GM21528 (cell line): ENCODE measurements at regions not wholly inside any gene's neighbourhood (a gene's known extent, or its start where the extent isn't known, plus 50 kb on each side); places are given as distances from the start of the nearest gene placed in this dataset.

Experiments
- ATAC-seq: cut with Tn5 transposase; IDR thresholded peaks from one replicate; pipeline ENCODE4 v1.9.1; 2021; ENCODE audit warnings: mild to moderate bottlenecking, moderate library complexity; ENCODE audit not compliant: unreplicated experiment, low FRiP score

DNA sequence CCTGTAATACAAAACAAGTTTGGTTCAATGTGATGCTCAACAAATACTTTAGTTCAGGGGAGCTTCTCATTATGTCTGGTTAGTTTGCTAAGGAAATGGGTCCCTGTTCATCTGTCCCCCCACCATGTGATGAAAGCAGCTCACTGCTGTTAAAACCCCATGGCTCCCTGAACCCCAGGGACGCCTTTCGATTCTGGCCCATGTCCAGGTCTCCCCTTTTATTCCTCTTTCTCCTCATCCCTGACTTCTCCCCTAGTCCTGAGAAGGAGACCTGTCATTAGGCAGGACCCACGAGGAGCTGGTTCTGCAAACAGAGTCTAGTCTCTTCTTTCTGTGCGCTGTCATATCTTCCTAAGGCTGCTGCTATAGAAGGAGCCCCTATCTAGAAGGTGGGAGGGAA is 213.3 kb upstream of the OSR1 start:
- no peak for ATAC-seq

DNA sequence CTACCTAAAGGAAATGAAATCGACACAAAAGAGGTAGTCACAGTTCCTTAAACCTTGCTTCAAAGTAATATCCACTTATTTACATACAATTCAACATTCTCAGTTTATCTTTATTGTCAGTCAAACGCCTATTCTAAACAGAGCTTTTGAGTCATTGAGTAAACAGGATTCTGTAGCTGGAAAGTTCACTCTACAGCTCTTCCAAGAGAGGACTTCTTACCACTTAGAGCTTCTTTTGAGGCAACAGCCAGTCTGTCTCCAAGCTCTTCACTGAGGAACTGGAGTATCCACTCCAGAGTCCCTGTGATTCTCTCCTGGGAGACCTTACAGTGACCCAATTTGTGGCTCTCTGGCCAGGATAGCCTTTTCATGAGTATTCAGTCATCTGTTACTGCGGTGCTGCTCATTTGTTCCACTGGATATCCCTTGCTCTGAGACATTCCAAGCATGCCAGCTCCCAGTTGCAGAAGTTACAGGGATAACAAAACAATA is 210.9 kb upstream of the OSR1 start:
- ATAC-seq, result no peak

DNA sequence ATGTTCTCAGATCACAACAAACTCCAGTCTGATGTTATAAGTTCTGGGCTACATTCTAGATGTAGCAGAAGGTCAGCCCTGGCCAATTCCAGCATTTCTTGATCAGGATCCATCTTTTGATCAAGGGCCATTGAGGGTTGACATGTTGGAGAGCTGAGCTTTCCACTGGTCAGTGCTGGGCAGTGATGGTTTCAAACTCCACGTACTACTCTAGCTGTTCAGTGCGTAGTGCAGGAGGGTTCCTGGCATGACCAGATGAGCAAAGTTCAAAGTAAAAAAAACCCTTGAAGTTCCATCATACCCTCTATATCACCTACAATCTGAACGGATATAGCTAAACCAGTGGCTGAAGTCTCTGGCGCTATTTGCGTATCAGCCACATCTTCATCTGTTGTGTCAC is 210.4 kb upstream of the OSR1 start:
- no peak for ATAC-seq

DNA sequence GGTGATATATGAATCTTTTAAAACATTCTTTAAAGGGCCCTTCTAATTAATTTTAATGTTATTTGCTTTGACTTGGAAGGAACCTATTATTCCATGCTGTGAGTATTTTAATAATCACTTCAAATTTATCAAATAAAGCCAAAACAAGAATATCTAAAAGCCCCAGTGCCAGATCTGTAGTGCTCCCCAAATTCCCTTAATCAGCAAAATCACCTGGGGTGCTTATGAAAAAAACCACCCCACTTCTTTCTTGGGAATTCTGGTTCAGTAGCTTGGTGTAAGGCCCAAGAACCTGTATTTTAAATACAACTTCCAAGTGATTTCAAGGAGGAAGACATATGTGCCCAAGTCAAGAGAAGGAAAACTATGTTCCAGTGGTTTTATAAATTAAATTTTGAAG is 202.4 kb upstream of the OSR1 start:
- no peak for ATAC-seq

DNA sequence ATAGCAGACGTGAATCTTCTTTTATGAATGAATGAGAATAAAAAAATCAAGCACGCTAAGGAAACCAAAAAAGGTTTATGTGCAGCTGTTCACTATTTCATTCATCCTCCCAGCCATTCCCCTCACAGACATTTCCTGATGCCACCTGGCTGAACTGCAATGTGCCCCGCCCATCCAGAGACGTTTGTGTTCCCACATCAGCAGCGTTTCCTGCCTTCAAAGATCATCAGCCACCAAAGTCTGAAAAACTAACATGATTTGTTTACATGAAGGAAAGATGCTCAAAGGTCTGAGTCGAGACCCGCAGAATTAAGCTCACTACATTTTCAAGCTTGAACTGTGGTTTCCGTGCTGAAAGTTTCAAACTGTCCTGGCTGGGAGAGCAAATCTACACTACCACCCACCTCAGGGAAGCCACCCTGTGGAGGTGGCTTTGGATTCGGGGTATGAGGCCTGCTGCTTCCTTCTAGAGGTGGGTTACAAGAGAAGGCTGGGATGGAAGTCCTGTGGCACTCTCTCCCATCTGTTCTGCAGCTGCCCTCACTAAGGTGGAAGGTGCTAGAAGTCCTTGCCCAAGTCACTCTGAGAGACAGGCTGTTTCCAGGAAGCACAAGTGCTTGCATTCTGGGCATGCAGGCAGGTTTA is 201.3 kb upstream of the OSR1 start:
- no peak for ATAC-seq

DNA sequence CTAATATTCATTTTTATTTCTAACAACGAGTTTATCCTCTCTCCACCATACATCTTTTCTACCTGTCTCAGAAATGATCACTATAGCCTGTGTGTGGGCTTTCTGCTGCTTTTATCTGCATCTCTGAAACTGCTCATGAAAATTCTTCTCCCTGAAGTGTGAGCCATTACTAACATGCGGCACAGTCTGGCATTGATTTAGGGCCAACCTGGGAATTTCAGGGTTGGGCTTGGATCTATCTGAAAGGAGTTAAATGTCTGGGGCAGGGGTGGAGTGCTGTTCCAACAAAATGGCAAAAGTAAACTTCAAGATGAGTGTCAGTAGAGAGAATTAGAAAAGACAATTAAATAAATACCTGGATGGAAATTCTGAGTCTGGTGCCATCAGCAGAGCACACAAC is 198.2 kb upstream of the OSR1 start:
- ATAC-seq, result no peak

DNA sequence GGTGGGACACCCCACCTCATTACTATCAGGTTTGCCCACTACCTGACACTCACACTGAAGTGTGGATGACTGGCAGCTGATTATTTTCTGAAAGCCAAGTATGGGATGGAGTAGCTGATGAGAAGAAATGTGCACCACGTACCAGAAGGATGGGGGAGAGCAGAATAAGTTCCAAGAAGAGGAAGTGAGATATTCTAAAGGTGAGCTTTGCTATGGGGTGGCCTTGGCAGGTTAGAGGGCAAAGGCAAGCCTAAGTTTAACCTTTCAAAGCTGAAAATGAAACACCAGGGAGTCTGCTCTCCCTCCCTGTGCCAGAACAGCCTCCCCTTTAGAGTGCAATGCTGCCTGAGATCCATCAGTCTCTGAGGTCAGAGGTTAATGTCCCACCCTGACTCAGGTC is 196.1 kb upstream of the OSR1 start:
- peak; percentile 70 for ATAC-seq

DNA sequence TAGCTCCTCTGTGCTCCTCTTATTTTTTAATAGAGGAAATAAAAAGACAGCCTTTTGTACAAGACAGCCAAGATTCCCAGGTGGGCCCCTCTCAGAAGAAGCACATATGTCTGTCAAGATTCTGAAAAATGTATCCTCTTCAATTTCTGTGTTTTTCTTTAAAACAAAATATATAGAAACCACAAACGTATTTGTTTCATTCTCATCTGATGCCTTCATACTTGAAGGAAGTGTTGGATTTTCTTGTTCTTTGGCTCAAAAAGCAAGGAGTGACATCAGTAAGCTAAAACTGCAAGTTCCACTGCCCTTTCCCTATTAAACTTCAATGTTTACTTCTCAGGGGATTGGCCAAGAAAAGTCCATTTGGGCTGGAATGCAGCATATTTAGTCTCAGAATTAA is 193.8 kb upstream of the OSR1 start:
- no peak for ATAC-seq

DNA sequence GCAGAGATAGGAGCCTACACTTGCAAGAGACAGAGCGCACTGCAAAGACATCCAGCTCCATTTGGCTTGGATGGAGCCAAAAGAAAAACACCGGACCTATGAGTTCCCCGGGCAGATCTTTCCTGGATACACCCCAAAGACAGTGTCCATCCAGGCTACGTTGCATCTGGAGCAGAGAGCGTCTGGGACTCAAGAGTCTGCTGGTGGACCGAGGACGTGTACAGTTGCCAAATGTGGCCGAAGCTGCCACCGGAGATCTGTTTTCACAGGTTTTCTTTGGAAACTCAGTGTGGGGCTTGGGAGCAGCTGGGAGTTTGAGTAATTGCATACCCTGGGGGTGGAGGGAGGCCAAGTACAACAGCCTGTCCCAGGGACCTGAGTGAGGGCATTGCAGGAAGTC is 192.3 kb upstream of the OSR1 start:
- ATAC-seq, result no peak

DNA sequence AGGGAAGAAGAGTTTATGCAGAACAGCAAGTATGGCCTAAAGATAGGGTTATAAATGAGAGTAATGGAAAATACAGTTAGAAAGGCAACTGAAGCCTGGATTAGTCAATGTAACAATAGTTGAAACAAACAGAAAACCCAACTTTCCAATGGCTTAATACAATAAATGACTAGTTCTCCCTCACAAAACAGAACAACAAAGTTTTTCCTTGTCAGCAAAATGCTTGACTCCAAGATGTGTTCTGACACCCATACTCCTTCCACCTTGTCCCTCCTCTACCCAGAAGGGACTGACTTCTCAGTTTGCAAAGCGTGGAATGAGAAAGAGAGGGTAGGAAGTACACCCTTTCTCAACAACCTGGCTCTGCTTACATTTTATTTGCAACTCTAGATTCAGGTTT is 191.4 kb upstream of the OSR1 start:
- no peak for ATAC-seq

DNA sequence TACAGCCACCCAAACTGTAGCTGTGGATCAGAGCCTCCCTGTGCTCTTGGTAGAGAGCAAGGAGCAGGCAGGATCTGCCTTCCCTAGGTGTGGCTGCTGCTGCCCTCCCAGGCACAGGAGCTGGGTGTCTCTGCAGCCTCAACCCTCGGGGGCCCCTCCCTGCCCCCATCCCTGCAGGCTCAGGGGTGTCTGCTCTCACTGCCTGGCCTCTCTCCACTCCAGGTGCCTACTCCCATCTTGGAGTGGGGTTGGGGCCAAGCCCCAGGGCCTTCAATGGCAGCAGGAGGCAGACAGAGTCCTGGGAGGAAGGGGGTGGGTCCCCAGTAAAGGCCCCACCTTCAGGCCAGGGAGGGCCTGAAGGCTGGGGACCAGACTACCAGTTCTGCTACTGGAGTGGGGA is 189.7 kb upstream of the OSR1 start:
- no peak for ATAC-seq

DNA sequence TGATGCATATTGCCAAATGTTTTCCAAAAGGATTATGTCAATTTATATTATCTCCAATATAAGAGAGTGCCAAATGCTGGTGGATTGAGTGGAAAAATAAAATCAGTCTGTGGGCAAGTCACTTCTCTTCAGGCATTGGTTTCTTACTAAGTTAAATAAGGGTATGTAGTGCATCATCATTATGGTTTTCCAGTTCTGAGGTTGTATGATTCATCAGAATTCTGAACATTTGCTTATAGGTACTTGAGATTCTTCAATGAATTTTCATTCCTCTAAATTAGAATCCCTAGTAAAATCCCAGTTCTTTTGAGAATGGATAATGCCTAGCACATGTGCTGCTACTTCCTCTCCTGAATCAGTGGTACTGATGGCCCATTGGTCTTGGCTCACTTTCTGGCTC is 188.9 kb upstream of the OSR1 start:
- no peak for ATAC-seq

DNA sequence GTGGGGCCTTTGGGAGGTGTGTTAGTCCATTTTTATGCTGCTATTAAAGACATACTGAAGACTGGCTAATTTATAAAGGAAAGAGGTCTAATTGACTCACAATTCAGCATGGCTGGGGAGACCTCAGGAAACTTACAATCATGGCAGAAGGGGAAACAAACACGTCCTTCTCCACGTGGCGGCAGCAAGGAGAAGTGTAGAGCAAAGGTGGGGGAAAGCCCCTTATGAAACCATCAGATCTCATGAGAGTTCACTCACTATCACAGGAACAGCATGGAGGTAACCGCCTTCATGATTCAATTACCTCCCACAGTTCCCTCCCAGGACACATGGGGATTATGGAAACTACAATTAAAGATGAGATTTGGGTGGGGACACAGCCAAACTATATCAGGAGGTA is 187.1 kb upstream of the OSR1 start:
- no peak for ATAC-seq

DNA sequence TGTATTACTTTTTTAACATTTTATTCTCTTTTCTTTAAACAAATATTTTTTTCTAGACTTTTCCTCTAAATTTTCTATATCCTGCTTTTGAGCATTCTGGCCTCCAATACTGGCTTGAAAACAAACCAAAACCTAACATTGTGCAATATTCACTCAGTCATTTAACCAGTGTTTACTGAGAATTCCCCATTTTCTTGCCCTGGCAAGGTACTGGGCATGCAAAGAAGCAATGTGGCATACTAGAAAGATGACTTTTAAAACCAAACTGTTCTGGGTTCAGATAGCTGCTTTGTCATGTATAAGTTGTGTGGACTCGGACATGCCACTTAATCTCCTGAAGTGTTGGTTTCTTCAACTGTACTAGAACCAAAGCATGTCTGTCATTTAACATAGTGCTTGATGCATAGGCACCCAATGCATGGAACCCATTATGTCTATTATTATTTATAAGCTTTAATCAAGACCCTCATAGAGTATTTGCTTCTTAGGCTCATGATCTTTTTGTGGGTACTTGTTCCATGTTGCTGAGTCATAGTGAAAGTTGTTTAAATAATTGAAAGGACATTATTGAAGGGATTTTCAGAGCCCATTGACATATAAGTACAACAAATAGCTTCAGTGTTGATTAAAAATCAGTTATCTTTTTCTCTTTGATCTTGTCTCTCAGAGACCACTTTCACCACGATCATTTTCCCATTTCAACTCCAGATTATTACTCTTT is 185.4 kb upstream of the OSR1 start:
- no peak for ATAC-seq

DNA sequence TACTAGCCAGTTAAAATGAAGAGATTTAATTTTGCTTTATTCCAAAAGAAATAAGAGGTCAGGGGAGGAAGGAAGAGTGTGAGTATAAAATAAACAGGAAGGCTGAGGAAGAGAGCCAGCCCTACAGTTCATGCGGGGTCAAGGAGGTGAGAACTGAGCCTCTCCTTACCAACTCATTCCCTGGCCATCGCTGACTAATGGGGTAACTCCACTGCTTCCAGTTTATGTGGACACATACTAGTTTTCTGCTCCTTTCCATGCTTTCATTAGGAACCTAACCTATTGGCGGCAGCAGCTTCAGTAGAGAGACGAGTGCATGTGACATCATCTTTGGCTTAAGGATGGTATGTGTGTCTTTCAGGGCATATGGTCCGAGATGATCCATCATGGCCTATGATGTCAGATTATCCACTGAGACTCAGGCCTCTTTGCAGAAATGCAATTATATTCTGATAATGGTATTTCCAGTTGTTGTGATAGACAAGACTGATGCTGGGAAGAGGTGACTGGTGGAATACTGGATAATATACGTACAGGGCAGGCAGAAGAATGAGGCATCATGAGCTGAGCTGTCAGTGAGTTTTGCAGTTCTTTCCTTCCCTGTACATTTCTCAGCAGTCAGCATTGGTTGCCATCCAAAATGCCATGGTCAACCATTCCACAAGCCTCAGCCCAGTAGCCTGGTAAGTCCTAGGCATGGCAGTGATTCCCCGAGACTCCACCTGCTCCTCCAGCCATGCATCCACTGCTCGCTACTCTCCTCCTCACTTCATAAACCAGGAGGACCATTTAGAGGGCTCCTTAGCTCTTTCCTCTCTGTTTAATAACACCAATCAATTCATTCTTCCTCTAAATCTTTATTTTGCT is 184.6 kb upstream of the OSR1 start:
- no peak for ATAC-seq

DNA sequence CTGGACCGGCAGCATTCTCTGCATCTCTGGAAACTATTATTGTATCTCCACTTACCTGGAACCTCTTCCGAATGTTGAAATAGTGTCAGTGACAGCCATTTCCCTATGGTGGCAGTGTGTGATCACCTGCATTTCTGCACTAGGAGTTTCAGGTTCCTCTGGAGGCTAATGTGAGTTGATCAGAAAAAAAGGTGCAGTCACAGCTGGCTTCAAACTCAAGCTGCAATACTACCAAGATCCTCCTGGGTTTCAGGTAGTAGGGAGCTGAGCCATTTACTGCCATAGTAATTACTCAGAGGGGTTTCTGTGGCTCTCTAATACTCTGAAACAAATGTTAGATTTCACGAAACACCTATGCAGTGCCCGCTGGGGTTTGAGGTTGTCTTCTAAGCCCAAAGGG is 183.5 kb upstream of the OSR1 start:
- ATAC-seq, result no peak

DNA sequence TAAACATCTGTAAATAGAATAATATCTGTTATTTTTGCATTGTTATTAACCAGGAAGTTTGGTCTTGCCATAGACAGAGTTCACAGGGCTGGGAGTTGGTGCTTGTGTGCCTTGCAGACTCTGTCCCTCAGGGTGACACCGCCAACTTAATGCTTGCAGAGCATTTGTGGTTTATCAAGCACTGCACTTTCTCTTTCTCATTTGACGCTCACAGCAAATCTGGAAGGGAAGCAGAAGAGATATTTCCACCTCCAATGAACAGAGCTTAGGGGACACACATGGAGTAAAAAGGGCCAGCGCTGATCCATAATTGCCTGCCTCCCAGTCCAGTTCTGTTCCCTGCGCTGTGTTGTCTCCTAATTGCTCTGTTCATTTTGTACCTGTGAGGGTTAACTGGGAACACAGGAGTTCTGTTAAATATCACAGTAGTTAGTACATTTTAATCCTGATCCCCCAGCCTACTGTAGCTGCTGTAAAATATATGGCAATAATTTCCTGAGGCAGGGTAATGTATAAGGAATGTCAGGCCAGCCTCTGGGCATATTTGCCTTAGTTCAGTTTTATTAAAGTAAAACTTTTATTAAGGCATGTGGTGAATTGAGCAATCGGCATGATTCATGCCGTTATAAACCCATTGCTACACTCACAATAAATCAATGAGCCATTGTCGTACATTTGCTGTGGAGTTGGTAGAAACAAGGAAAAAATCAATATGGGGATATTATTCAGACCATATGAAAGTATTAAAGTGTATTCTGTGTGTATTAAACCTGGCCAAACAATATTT is 182.5 kb upstream of the OSR1 start:
- no peak for ATAC-seq

DNA sequence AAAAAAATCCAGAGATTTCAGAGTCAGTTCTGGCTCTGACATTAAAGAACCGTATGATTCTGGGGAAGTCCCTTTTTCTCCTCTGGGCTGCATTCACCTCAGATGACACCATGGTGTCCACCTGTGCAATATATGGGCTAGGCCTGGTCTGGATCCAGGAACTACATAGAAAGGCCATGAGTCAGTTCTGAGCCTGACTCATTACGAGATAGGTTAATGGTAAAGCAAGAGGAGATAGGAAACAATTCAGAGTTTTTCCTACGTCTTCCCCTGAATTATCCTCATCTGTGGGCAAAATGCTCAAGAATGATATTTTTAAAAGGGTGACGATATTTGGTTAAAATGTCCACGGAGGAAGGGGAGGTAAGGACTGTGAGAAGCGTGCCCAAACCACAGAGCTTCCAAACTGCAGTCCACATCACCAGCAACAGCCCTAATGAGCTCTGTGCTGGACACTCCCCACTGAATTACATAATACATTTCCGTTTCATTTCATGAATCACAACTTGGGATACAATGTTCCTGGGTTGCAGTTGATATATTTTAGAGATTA is 180.1 kb upstream of the OSR1 start:
- no peak for ATAC-seq

DNA sequence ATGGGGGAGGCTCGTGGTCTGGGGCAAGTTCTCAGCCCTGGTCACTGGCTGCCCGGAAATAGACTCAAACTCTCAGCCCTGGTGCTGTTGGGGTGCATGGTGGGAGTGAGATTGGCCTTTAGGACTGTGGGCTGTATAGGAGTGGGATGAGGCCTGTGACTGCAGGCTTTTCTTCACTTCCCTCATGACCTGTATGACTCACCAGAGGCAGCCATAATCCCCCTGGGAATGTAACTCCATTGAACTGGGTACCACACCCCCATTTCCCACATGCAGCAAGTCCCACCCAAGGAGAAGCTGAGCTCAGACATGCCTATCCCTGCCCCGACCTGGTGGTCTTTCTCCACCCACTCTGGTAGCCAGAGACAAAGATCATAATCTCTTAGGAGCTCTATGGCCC is 177.7 kb upstream of the OSR1 start:
- no peak for ATAC-seq

DNA sequence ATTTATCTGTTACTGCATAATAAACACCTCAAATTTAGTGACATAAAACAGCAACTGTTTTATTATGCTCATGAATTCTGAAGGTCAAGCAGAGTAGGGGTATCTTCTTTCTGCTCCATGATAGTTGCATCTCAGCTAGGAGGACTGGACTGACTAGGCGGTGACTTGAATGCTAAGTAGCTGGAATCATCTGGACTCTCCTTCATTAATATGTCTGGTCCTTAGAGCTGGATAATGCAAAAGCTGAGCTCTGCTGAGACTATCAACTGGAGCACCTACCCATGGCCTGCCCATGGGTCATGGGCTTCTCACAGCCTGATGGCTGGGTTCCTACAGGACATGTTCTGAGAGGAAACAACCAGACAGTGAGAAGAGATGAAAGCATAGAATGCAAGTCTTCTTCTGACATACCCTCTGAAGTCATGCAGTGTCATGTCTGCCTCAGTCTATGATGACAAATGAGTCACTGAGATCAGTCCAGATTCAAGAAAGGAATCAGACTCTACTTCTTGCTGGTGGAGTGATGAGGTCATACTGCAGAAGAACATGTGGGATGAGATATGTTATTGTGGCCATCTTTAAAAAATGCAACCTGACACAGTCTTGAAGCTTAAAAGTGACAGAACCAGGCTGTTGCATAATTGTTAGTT is 174.2 kb upstream of the OSR1 start:
- ATAC-seq, result no peak
